SK-N-SH treated with all-trans-retinoic acid at 6 μM for 48 hours (cell line): ENCODE measurements at regions not wholly inside any gene's neighbourhood (a gene's known extent, or its start where the extent isn't known, plus 50 kb on each side); places are given as distances from the start of the nearest gene placed in this dataset.

Source experiments
- ATAC-seq: fragments of 200-7000 bp; cut with Tn5 transposase; 3 replicates; pipeline ENCODE4 v1.9.1; 2020; ENCODE audit warnings: mild to moderate bottlenecking, moderate library complexity
- ARNTL ChIP-seq: fragments of 450-650 bp; formaldehyde crosslinking; IDR thresholded peaks from 2 replicates; pipeline ENCODE4 v1.5.0; 2020; ENCODE audit warnings: low read depth, mild to moderate bottlenecking, moderate library complexity, borderline replicate concordance
- BACH2 ChIP-seq: fragments of 250-450 bp; sonication (Bioruptor Pico); IDR thresholded peaks from 2 replicates; pipeline ENCODE4 v1.9.0; 2021; ENCODE audit warnings: mild to moderate bottlenecking, borderline replicate concordance
- CSDC2 ChIP-seq: fragments of 250-450 bp; sonication (Bioruptor Pico); IDR thresholded peaks from 2 replicates; pipeline ENCODE4 v1.5.0; 2020; ENCODE audit warnings: mild to moderate bottlenecking, moderate library complexity
- CSRNP3 ChIP-seq: fragments of 250-450 bp; sonication (Bioruptor Pico); IDR thresholded peaks from 2 replicates; pipeline ENCODE4 v1.5.1; 2021; ENCODE audit warnings: mild to moderate bottlenecking, moderate library complexity
- ESRRG ChIP-seq: fragments of 250-450 bp; sonication (Bioruptor Pico); IDR thresholded peaks from 2 replicates; pipeline ENCODE4 v1.6.1; 2021; ENCODE audit warnings: mild to moderate bottlenecking
- GLIS3 ChIP-seq: fragments of 250-450 bp; sonication (Bioruptor Pico); IDR thresholded peaks from 2 replicates; pipeline ENCODE4 v1.5.0; 2020; ENCODE audit warnings: mild to moderate bottlenecking, moderate library complexity
- ISL1 ChIP-seq: fragments of 250-450 bp; sonication (Bioruptor Pico); IDR thresholded peaks from 2 replicates; pipeline ENCODE4 v2.1.2; 2022; ENCODE audit warnings: mild to moderate bottlenecking, moderate library complexity
- OSR1 ChIP-seq: fragments of 250-450 bp; sonication (Bioruptor Pico); IDR thresholded peaks from 2 replicates; pipeline ENCODE4 v1.8.0; 2022; ENCODE audit warnings: moderate library complexity, mild to moderate bottlenecking, inconsistent platforms
- PATZ1 ChIP-seq: fragments of 250-450 bp; sonication (Bioruptor Pico); IDR thresholded peaks from 2 replicates; pipeline ENCODE4 v1.8.0; 2020; ENCODE audit warnings: mild to moderate bottlenecking, moderate library complexity, borderline replicate concordance
- POU6F1 ChIP-seq: fragments of 250-450 bp; sonication (Bioruptor Pico); IDR thresholded peaks from 2 replicates; pipeline ENCODE4 v1.8.0; 2021; ENCODE audit warnings: low read depth, mild to moderate bottlenecking, moderate library complexity, borderline replicate concordance
- PPARA ChIP-seq: fragments of 250-450 bp; sonication (Bioruptor Pico); IDR thresholded peaks from 2 replicates; pipeline ENCODE4 v1.5.0; 2020; ENCODE audit warnings: mild to moderate bottlenecking, borderline replicate concordance
- RARB ChIP-seq: fragments of 250-450 bp; sonication (Bioruptor Pico); IDR thresholded peaks from 2 replicates; pipeline ENCODE4 v1.8.0; 2021; ENCODE audit warnings: mild to moderate bottlenecking, moderate library complexity
- TCF4 ChIP-seq: fragments of 250-450 bp; sonication (Bioruptor Pico); IDR thresholded peaks from 2 replicates; pipeline ENCODE4 v1.8.0; 2021; ENCODE audit warnings: mild to moderate bottlenecking, moderate library complexity, borderline replicate concordance
- TOX ChIP-seq: fragments of 250-450 bp; sonication (Bioruptor Pico); IDR thresholded peaks from 2 replicates; pipeline ENCODE4 v1.8.0; 2021; ENCODE audit warnings: mild to moderate bottlenecking, moderate library complexity, borderline replicate concordance
- TSHZ2 ChIP-seq: fragments of 250-450 bp; sonication (Bioruptor Pico); IDR thresholded peaks from 2 replicates; pipeline ENCODE4 v1.5.0; 2020; ENCODE audit warnings: mild to moderate bottlenecking, moderate library complexity
- ZC3H10 ChIP-seq: fragments of 250-450 bp; sonication (Bioruptor Pico); IDR thresholded peaks from 2 replicates; pipeline ENCODE4 v1.5.1; 2021; ENCODE audit warnings: mild to moderate bottlenecking, moderate library complexity
- ZFP3 ChIP-seq: fragments of 250-450 bp; sonication (Bioruptor Pico); IDR thresholded peaks from 2 replicates; pipeline ENCODE4 v1.5.0; 2020; ENCODE audit warnings: mild to moderate bottlenecking, moderate library complexity
- ZFP30 ChIP-seq: fragments of 450-650 bp; formaldehyde crosslinking; IDR thresholded peaks from 2 replicates; pipeline ENCODE4 v1.5.0; 2022; ENCODE audit warnings: mild to moderate bottlenecking, moderate library complexity
- ZNF565 ChIP-seq: fragments of 450-650 bp; formaldehyde crosslinking; conservative IDR thresholded peaks from 2 replicates; pipeline ENCODE4 v1.5.0; 2020; ENCODE audit warnings: low read depth, mild to moderate bottlenecking, moderate library complexity
- ZNF70 ChIP-seq: fragments of 450-650 bp; formaldehyde crosslinking; IDR thresholded peaks from 2 replicates; pipeline ENCODE4 v1.5.0; 2020; ENCODE audit warnings: mild to moderate bottlenecking, moderate library complexity
- ZNF8 ChIP-seq: fragments of 450-650 bp; formaldehyde crosslinking; IDR thresholded peaks from 2 replicates; pipeline ENCODE4 v1.5.0; 2020; ENCODE audit warnings: mild to moderate bottlenecking, moderate library complexity

GRCh38 chr6:113140721-113141120, 716.4 kb upstream of the MARCKS start (continued):
- no peak for TF ChIP-seq PATZ1 (CRISPR knock-in tag)
- TF ChIP-seq CSRNP3 (CRISPR knock-in tag) = no peak
- TF ChIP-seq ARNTL (CRISPR knock-in tag) = no peak
- TF ChIP-seq, all 23 proteins: peak for 0

GRCh38 chr6:113141901-113142300, 715.2 kb upstream of the MARCKS start:
- no peak for TF ChIP-seq POU6F1 (CRISPR knock-in tag)
- no peak for TF ChIP-seq PPARA (CRISPR knock-in tag)
- no peak for TF ChIP-seq ZFP30 (CRISPR knock-in tag)
- no peak for TF ChIP-seq ESRRG (CRISPR knock-in tag)
- TF ChIP-seq ZNF565 = no peak
- TF ChIP-seq PATZ1 (CRISPR knock-in tag) = no peak
- no peak for TF ChIP-seq OSR1 (CRISPR knock-in tag)
- TF ChIP-seq TCF4 = no peak
- TF ChIP-seq TOX (CRISPR knock-in tag) = no peak
- no peak for TF ChIP-seq GLIS3 (CRISPR knock-in tag)
- TF ChIP-seq BACH2 (CRISPR knock-in tag) = no peak
- TF ChIP-seq ZNF70 (CRISPR knock-in tag) = no peak
- TF ChIP-seq ZNF8 (CRISPR knock-in tag) = no peak
- TF ChIP-seq RARB = no peak
- TF ChIP-seq CSRNP3 (CRISPR knock-in tag) = no peak
- no peak for TF ChIP-seq ISL1 (CRISPR knock-in tag)
- TF ChIP-seq, all 23 proteins: peak for 0
- no peak for ATAC-seq

- TF ChIP-seq TSHZ2 (CRISPR knock-in tag) (no peak), ARNTL (CRISPR knock-in tag) (no peak), ZNF8 (CRISPR knock-in tag) (no peak), POU6F1 (CRISPR knock-in tag) (no peak), CSDC2 (CRISPR knock-in tag) (no peak), ZNF565 (no peak), RARB (no peak), ZC3H10 (CRISPR knock-in tag) (no peak), ZFP3 (CRISPR knock-in tag) (no peak), ZNF70 (CRISPR knock-in tag) (no peak), GLIS3 (CRISPR knock-in tag) (no peak), ZFP30 (CRISPR knock-in tag) (no peak), PPARA (CRISPR knock-in tag) (no peak), ISL1 (CRISPR knock-in tag) (no peak)
- TF ChIP-seq, all 23 proteins: peak for 0
- ATAC-seq = no peak
Measured at GRCh38 chr6:113142671-113143174, 714.4 kb upstream of the MARCKS start.
